CD4-positive, alpha-beta T cell (primary cell): ENCODE measurements at regions not wholly inside any gene's neighbourhood (a gene's known extent, or its start where the extent isn't known, plus 50 kb on each side); places are given as distances from the start of the nearest gene placed in this dataset.

Source experiments
- ATAC-seq: fragments of 200-7000 bp; cut with Tn5 transposase; one replicate; pipeline ENCODE4 v1.10.0; 2022; ENCODE audit warnings: mild to moderate bottlenecking; ENCODE audit not compliant: poor library complexity
- CTCF ChIA-PET: fragments of 350-600 bp; sonication (Branson Sonifier 250); formaldehyde crosslinking; loops from one replicate; lab custom pipeline; 2021; ENCODE audit warnings: antibody characterized with exemption, inconsistent platforms; lab: Charles Lee
- POLR2A ChIA-PET: fragments of 350-600 bp; sonication (Branson Sonifier 250); formaldehyde crosslinking; loops from one replicate; lab custom pipeline; 2021; ENCODE audit warnings: antibody characterized with exemption, inconsistent platforms; lab: Charles Lee
- DNase-seq, 14 experiments: peaks; one replicate each; pipeline ENCODE4 v3.0.0-alpha.2; 2013 to 2020; ENCODE audit warnings: mixed read lengths in 2 of 14
- H3K27ac ChIP-seq, 2 donors: one replicate each; pipeline versions ENCODE4 v1.5.1 to v1.7.0; 2013; ENCODE audit warnings: low read length in 2 of 2, low read depth in 1 of 2, mild to moderate bottlenecking in 1 of 2
- H3K27me3 ChIP-seq, 2 experiments: 1 replicate in 1 of 2; 2 replicates in 1 of 2; pipeline versions ENCODE4 v1.6.1 to v1.7.0; 2013; ENCODE audit warnings: low read length in 2 of 2, control low read depth in 1 of 2, mild to moderate bottlenecking in 1 of 2, moderate library complexity in 1 of 2; ENCODE audit not compliant: insufficient read depth in 2 of 2, control insufficient read depth in 1 of 2
- H3K36me3 ChIP-seq: one replicate; pipeline ENCODE4 v1.6.1; 2013; ENCODE audit warnings: low read length, control low read depth; ENCODE audit not compliant: insufficient read depth
- H3K4me1 ChIP-seq: one replicate; pipeline ENCODE4 v1.6.1; 2013; ENCODE audit warnings: low read length, control low read depth; ENCODE audit not compliant: insufficient read depth
- H3K4me3 ChIP-seq: one replicate; pipeline ENCODE4 v1.5.1; 2013; ENCODE audit warnings: mild to moderate bottlenecking, low read length, moderate library complexity
- H3K9me3 ChIP-seq, 2 experiments: 1 replicate in 1 of 2; 2 replicates in 1 of 2; pipeline versions ENCODE4 v1.6.1 to v1.7.0; 2013; ENCODE audit warnings: low read length in 2 of 2, mild to moderate bottlenecking in 2 of 2, control low read depth in 1 of 2, moderate library complexity in 1 of 2; ENCODE audit not compliant: control insufficient read depth in 1 of 2, insufficient read depth in 1 of 2
- H3K27ac Mint-ChIP-seq: one replicate; pipeline ENCODE4 v1.8.0; 2020; ENCODE audit warnings: mixed read lengths
- H3K27me3 Mint-ChIP-seq: one replicate; pipeline ENCODE4 v1.8.0; 2021; ENCODE audit warnings: mixed read lengths
- H3K36me3 Mint-ChIP-seq: one replicate; pipeline ENCODE4 v1.8.0; 2021; ENCODE audit warnings: low read depth, mixed read lengths
- H3K4me1 Mint-ChIP-seq: one replicate; pipeline ENCODE4 v1.8.0; 2021; ENCODE audit warnings: low read depth, mixed read lengths
- H3K4me3 Mint-ChIP-seq: one replicate; pipeline ENCODE4 v1.8.0; 2020; ENCODE audit warnings: mild to moderate bottlenecking, mixed read lengths
- H3K9me3 Mint-ChIP-seq: one replicate; pipeline ENCODE4 v1.8.0; 2020; ENCODE audit warnings: mixed read lengths
- intact Hi-C, 2 experiments: fragments of 100-400 bp; cut with DNase I in 1 of 2; cut with micrococcal nuclease in 1 of 2; formaldehyde crosslinking; loops; one replicate each; pipeline versions ENCODE4 v1.15.1 to v1.9.0; 2023 to 2025; cut with DNase I, micrococcal nuclease
- TF ChIP-seq, protein P1 (sequence below): fragments of 200-600 bp; IDR thresholded peaks from one replicate; pipeline ENCODE4 v1.8.0; 2022; ENCODE audit warnings: antibody characterized with exemption, mild to moderate bottlenecking

DNA sequence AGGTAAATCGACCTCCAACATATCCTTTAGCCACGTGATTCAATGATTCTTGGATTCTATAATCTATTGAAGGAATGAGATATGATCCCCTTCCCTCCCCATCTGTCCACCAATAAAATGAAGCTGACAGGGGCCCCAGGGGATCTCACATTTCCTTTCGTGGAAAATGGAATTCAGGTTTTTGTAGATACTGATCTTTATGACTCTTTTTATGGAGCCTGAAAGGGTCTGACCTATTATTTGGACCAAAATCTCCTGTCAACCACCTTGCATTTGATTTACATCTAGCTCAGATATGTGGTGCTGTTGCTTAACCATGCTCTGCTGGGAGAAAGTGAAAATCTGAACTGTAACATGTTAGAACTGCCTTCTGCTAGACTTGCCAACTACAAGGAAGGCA is 234.0 kb upstream of the CXCL12 start:
- ChIA-PET CTCF (no interaction called here), POLR2A (no interaction called here)
- H3K4me3 ChIP-seq, result no peak overlapping the region
- H3K4me1 Mint-ChIP-seq, result no peaks in the 10 kb centered on the region
- TF ChIP-seq, protein P1, sequence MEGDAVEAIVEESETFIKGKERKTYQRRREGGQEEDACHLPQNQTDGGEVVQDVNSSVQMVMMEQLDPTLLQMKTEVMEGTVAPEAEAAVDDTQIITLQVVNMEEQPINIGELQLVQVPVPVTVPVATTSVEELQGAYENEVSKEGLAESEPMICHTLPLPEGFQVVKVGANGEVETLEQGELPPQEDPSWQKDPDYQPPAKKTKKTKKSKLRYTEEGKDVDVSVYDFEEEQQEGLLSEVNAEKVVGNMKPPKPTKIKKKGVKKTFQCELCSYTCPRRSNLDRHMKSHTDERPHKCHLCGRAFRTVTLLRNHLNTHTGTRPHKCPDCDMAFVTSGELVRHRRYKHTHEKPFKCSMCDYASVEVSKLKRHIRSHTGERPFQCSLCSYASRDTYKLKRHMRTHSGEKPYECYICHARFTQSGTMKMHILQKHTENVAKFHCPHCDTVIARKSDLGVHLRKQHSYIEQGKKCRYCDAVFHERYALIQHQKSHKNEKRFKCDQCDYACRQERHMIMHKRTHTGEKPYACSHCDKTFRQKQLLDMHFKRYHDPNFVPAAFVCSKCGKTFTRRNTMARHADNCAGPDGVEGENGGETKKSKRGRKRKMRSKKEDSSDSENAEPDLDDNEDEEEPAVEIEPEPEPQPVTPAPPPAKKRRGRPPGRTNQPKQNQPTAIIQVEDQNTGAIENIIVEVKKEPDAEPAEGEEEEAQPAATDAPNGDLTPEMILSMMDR, result no peak
- no peak overlapping the region for H3K27ac ChIP-seq
- no peak overlapping the region for H3K4me3 Mint-ChIP-seq
- no peaks in the 10 kb centered on the region for H3K27me3 Mint-ChIP-seq
- H3K27me3 ChIP-seq, result no peaks in the 10 kb centered on the region
- no peaks in the 10 kb centered on the region for H3K36me3 ChIP-seq
- ATAC-seq (no peak), DNase-seq (no peak)
- intact Hi-C loops, result no loop called here
- no peak overlapping the region for H3K27ac Mint-ChIP-seq
- peaks cover 2% of the 10 kb centered on the region for H3K9me3 Mint-ChIP-seq
- peaks cover 0 to 4% of the 10 kb centered on the region in 2 experiments for H3K9me3 ChIP-seq
- no peaks in the 10 kb centered on the region for H3K4me1 ChIP-seq
- no peaks in the 10 kb centered on the region for H3K36me3 Mint-ChIP-seq

DNA sequence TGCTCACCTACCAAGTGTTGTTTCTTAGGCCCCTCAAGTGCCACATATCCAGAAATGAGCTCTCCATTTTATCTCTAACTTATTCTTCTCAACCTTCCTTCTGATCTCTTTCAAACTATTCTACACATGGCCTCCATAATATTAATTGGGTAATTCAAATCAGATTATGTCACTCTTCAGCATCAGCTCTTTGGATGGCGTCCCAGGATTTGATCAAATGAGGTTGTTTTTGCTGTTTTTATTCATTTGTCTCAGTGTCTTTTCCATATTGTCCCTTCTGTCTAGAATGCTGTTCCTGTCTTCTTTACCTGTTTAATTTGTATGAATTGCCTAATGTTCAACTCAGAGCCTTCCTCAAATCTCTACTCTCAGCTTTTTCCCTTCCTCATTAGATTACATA is 234.6 kb upstream of the CXCL12 start:
- ATAC-seq, result no peak
- no peak overlapping the region for H3K4me3 ChIP-seq
- H3K27ac ChIP-seq, result no peak overlapping the region
- no peaks in the 10 kb centered on the region for H3K27me3 Mint-ChIP-seq
- H3K9me3 Mint-ChIP-seq, result peaks cover 2% of the 10 kb centered on the region
- POLR2A ChIA-PET, result no interaction called here
- TF ChIP-seq, protein P1, result no peak
- intact Hi-C loops, result no loop called here
- H3K27ac Mint-ChIP-seq, result no peak overlapping the region
- H3K36me3 ChIP-seq, result no peaks in the 10 kb centered on the region
- no peak overlapping the region for H3K4me3 Mint-ChIP-seq
- CTCF ChIA-PET, result no interaction called here
- no peak for DNase-seq
- H3K4me1 ChIP-seq, result no peaks in the 10 kb centered on the region
- H3K36me3 Mint-ChIP-seq, result no peaks in the 10 kb centered on the region
- no peaks in the 10 kb centered on the region for H3K27me3 ChIP-seq
- H3K9me3 ChIP-seq, result no peaks in the 10 kb centered on the region
- H3K4me1 Mint-ChIP-seq, result no peaks in the 10 kb centered on the region

DNA sequence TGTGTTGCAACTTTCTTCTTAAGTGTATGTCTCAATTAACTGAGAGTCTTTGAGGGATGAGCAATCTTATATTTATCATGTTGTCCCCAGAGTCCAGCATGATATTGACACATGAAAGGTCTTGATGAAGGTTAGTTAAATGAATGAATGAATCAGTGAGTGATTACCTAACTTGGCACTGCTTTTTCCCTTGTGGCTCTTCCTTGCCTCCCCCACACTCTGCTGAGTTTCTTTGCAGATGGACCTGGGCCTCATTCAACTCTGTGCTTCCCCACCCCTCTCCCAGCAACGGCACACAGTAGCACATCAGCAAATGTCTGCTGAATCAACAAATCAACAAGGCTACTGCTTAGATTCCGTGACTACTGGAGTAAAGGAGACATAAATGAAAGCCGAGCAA is 235.1 kb upstream of the CXCL12 start:
- CTCF ChIA-PET, result no interaction called here
- H3K9me3 ChIP-seq, result no peaks in the 10 kb centered on the region
- ATAC-seq (no peak), DNase-seq (no peak)
- H3K4me1 Mint-ChIP-seq, result no peaks in the 10 kb centered on the region
- no peaks in the 10 kb centered on the region for H3K36me3 ChIP-seq
- POLR2A ChIA-PET, result no interaction called here
- intact Hi-C loops, result no loop called here
- no peak overlapping the region for H3K27ac Mint-ChIP-seq
- H3K27me3 ChIP-seq, result no peaks in the 10 kb centered on the region
- H3K4me3 ChIP-seq, result no peak overlapping the region
- no peak overlapping the region for H3K27ac ChIP-seq
- H3K36me3 Mint-ChIP-seq, result no peaks in the 10 kb centered on the region
- TF ChIP-seq, protein P1, result no peak
- H3K4me3 Mint-ChIP-seq, result no peak overlapping the region
- no peaks in the 10 kb centered on the region for H3K27me3 Mint-ChIP-seq
- H3K9me3 Mint-ChIP-seq, result peaks cover 2% of the 10 kb centered on the region
- H3K4me1 ChIP-seq, result no peaks in the 10 kb centered on the region
